Astrocyte (in vitro differentiated cells and primary cell): ENCODE measurements at regions not wholly inside any gene's neighbourhood (a gene's known extent, or its start where the extent isn't known, plus 50 kb on each side); places are given as distances from the start of the nearest gene placed in this dataset.

Experiments
- CTCF ChIP-seq: IDR thresholded peaks from 2 replicates; pipeline ENCODE4 v1.5.1; 2011; ENCODE audit warnings: low read depth, mild to moderate bottlenecking, inconsistent platforms, low read length, moderate library complexity; ENCODE audit not compliant: insufficient read depth
- EZH2 ChIP-seq: IDR thresholded peaks from 2 replicates; pipeline ENCODE4 v1.6.1; 2012; ENCODE audit warnings: mild to moderate bottlenecking, low read length, inconsistent platforms; ENCODE audit not compliant: insufficient read depth

DNA sequence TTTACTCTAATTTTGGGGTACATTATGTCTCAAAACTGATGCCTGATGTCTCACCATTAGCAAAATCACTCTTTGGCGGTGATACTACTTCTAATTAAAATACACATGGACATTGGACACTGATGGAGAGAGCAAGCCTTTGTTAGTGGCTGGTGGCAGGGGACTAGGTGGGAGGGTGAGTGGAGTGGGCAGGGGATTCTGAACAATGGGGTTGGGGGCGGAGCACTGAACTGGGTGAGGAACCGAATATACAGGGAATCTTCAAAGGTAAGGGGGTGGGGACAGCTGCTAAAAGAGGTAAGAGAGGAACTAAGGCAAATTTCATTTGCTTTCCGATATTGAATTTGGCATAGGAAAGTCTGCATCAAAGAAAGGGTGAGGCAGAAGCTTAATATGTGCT lies 88.8 kb downstream of the CARTPT start:
- TF ChIP-seq CTCF, result no peak
- TF ChIP-seq EZH2, result no peak
